ENCODE measurements at regions not wholly inside any gene's neighbourhood (a gene's known extent, or its start where the extent isn't known, plus 50 kb on each side); places are given as distances from the start of the nearest gene placed in this dataset.

- Histone ChIP-seq H2AFZ (ENCODE audit: low read length, unreplicated experiment) (no peak overlapping the region), H3K27me3 (ENCODE audit: insufficient read depth, low read length) (no peaks in the 10 kb centered on the region), H3K4me1 (ENCODE audit: control insufficient read depth, insufficient read depth, low read length, unreplicated experiment) (no peaks in the 10 kb centered on the region), H3K36me3 (ENCODE audit: insufficient read depth, low read length) (no peaks in the 10 kb centered on the region), H3K27ac (ENCODE audit: low read depth, low read length) (no peak overlapping the region), H3K4me3 (ENCODE audit: low read depth, low read length) (no peak overlapping the region), H3K79me2 (ENCODE audit: control insufficient read depth, insufficient read depth, low read length, unreplicated experiment) (no peaks in the 10 kb centered on the region)
Measured at GRCh38 chr3:67297715-67298475, 299.8 kb downstream of the KBTBD8 start.

DNA sequence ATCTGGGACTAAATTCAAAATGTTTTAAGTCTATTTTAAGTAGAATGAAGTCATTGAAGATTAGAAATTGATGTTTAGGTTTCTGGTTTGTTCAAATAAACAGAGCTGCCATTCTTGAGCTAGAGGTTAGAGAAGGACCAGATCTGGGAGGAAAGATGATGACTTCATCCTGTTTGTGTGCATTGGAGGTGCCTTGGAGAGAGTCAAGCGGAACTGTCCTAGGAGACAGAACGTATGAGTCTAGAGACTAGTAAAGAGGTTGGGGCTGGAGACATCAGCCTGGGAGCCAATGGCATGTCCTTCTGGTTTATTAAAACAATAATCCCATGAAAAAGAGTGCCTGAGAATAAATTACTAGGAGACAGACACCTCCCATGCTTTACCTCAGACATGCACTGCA is 303.4 kb downstream of the KBTBD8 start:
- no peak overlapping the region for H3K4me3 ChIP-seq (ENCODE audit: low read depth, low read length)
- no peaks in the 10 kb centered on the region for H3K4me1 ChIP-seq (ENCODE audit: control insufficient read depth, insufficient read depth, low read length, unreplicated experiment)
- no peaks in the 10 kb centered on the region for H3K79me2 ChIP-seq (ENCODE audit: control insufficient read depth, insufficient read depth, low read length, unreplicated experiment)
- H3K27me3 ChIP-seq (ENCODE audit: insufficient read depth, low read length): no peaks in the 10 kb centered on the region
- H3K27ac ChIP-seq (ENCODE audit: low read depth, low read length): no peak overlapping the region
- no peaks in the 10 kb centered on the region for H3K36me3 ChIP-seq (ENCODE audit: insufficient read depth, low read length)
- no peak overlapping the region for H2AFZ ChIP-seq (ENCODE audit: low read length, unreplicated experiment)

- H3K36me3 ChIP-seq (ENCODE audit: insufficient read depth, low read length): no peaks in the 10 kb centered on the region
Measured at GRCh38 chr3:67302489-67302888, 304.4 kb downstream of the KBTBD8 start.

DNA sequence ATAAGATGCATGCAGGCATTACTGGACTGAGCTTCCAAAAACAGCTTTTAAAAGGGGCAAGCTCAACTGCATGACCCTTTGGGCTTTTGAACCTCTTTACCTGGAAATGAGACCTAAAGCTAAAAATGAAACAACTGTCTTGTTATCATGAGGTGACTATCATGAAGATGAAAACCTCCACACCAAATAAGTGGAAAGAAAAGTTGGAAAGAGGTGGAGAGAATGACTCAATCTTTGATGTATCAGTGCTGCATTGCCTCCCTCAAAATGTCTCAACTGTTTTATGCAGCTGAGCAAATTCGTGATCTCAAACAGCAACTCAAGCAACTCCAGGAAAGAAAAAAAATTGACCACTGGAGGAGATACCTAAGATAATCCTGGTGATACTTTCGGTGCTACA is 307.1 kb downstream of the KBTBD8 start:
- Histone ChIP-seq H2AFZ (ENCODE audit: low read length, unreplicated experiment) (no peak overlapping the region), H3K27ac (ENCODE audit: low read depth, low read length) (no peak overlapping the region), H3K4me1 (ENCODE audit: control insufficient read depth, insufficient read depth, low read length, unreplicated experiment) (no peaks in the 10 kb centered on the region), H3K79me2 (ENCODE audit: control insufficient read depth, insufficient read depth, low read length, unreplicated experiment) (no peaks in the 10 kb centered on the region), H3K36me3 (ENCODE audit: insufficient read depth, low read length) (no peaks in the 10 kb centered on the region), H3K27me3 (ENCODE audit: insufficient read depth, low read length) (no peaks in the 10 kb centered on the region), H3K4me3 (ENCODE audit: low read depth, low read length) (no peak overlapping the region)

More at GRCh38 chr3:67302489-67302888, 304.4 kb downstream of the KBTBD8 start:
- no peak overlapping the region for H3K27ac ChIP-seq (ENCODE audit: low read depth, low read length)
- H3K27me3 ChIP-seq (ENCODE audit: insufficient read depth, low read length): no peaks in the 10 kb centered on the region
- H3K4me3 ChIP-seq (ENCODE audit: low read depth, low read length): no peak overlapping the region
- no peak overlapping the region for H2AFZ ChIP-seq (ENCODE audit: low read length, unreplicated experiment)
- no peaks in the 10 kb centered on the region for H3K79me2 ChIP-seq (ENCODE audit: control insufficient read depth, insufficient read depth, low read length, unreplicated experiment)
- no peaks in the 10 kb centered on the region for H3K4me1 ChIP-seq (ENCODE audit: control insufficient read depth, insufficient read depth, low read length, unreplicated experiment)

- Histone ChIP-seq H3K27me3 (ENCODE audit: insufficient read depth, low read length) (no peaks in the 10 kb centered on the region), H3K79me2 (ENCODE audit: control insufficient read depth, insufficient read depth, low read length, unreplicated experiment) (no peaks in the 10 kb centered on the region), H3K4me1 (ENCODE audit: control insufficient read depth, insufficient read depth, low read length, unreplicated experiment) (no peaks in the 10 kb centered on the region), H2AFZ (ENCODE audit: low read length, unreplicated experiment) (no peak overlapping the region), H3K27ac (ENCODE audit: low read depth, low read length) (no peak overlapping the region), H3K4me3 (ENCODE audit: low read depth, low read length) (no peak overlapping the region), H3K36me3 (ENCODE audit: insufficient read depth, low read length) (no peaks in the 10 kb centered on the region)
Measured at GRCh38 chr3:67305922-67306321, 307.8 kb downstream of the KBTBD8 start.

DNA sequence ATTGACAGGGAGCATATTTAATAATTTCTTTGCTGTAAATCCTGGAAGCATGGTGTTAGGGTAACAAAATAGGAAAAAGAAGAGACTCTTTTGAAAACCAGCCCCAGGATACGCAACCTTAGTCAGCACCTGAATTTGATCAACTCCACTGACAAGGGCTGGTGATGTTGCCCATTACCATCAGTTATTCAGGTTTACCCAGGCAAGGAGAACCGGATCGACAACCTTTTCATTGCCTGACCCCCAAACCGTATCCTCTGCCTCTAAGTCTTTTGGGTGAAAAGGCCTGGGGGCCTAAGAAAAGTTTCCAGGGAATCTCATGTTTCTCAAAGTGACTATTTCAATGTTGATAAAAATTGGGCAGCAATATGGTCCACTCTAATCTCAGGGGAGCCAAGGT is 313.3 kb downstream of the KBTBD8 start:
- H3K27ac ChIP-seq (ENCODE audit: low read depth, low read length): no peak overlapping the region
- H2AFZ ChIP-seq (ENCODE audit: low read length, unreplicated experiment): no peak overlapping the region
- H3K79me2 ChIP-seq (ENCODE audit: control insufficient read depth, insufficient read depth, low read length, unreplicated experiment): no peaks in the 10 kb centered on the region
- H3K27me3 ChIP-seq (ENCODE audit: insufficient read depth, low read length): peaks cover 14% of the 10 kb centered on the region; the same call in 1 of the 2 replicates
- H3K4me3 ChIP-seq (ENCODE audit: low read depth, low read length): no peak overlapping the region
- H3K4me1 ChIP-seq (ENCODE audit: control insufficient read depth, insufficient read depth, low read length, unreplicated experiment): no peaks in the 10 kb centered on the region
- H3K36me3 ChIP-seq (ENCODE audit: insufficient read depth, low read length): no peaks in the 10 kb centered on the region

DNA sequence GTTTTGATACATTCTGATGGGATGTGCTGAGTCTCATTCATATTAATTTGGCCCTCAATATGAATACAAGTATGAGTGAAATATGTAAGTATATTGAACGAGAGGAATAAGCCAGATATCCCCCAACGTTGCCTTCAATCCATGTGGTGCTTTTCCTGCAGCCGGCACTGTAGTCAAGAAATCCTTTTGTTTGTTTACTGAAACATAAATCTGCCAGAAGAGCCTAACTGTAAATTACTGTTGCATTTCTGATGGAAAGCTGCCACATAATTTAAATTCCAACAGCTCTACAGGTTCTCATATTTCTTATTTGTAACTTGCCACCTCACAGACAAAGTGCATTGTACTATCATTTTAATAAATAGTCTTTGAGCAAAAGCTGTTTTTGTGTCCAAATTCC is 314.0 kb downstream of the KBTBD8 start:
- Histone ChIP-seq H3K27ac (ENCODE audit: low read depth, low read length) (no peak overlapping the region), H3K27me3 (ENCODE audit: insufficient read depth, low read length) (peaks cover 14% of the 10 kb centered on the region; the same call in 1 of the 2 replicates), H3K36me3 (ENCODE audit: insufficient read depth, low read length) (no peaks in the 10 kb centered on the region), H3K4me1 (ENCODE audit: control insufficient read depth, insufficient read depth, low read length, unreplicated experiment) (no peaks in the 10 kb centered on the region), H3K79me2 (ENCODE audit: control insufficient read depth, insufficient read depth, low read length, unreplicated experiment) (no peaks in the 10 kb centered on the region), H3K4me3 (ENCODE audit: low read depth, low read length) (no peak overlapping the region), H2AFZ (ENCODE audit: low read length, unreplicated experiment) (no peak overlapping the region)

DNA sequence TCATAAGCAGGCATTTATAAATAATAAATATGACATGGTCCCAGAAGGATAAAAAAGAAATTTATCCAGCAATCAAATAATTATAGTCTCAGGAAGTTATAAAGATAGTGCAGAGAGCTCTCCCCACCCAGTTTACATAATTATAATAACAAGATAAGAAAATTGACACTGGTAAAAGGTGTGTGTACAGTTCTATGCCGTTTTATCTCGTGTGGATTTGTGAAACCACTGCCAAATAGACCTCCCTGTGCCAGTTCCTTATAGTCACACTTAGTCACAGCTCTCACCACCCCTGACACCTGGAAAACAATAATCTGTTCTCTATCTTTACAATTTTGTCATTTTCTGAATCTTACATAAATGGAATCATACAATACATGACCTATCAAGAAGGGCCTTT is 320.1 kb downstream of the KBTBD8 start:
- no peaks in the 10 kb centered on the region for H3K79me2 ChIP-seq (ENCODE audit: control insufficient read depth, insufficient read depth, low read length, unreplicated experiment)
- H3K27me3 ChIP-seq (ENCODE audit: insufficient read depth, low read length): peaks cover 4% of the 10 kb centered on the region; the same call in 1 of the 2 replicates
- H3K36me3 ChIP-seq (ENCODE audit: insufficient read depth, low read length): no peaks in the 10 kb centered on the region
- no peak overlapping the region for H2AFZ ChIP-seq (ENCODE audit: low read length, unreplicated experiment)
- H3K4me3 ChIP-seq (ENCODE audit: low read depth, low read length): no peak overlapping the region
- no peak overlapping the region for H3K27ac ChIP-seq (ENCODE audit: low read depth, low read length)
- no peaks in the 10 kb centered on the region for H3K4me1 ChIP-seq (ENCODE audit: control insufficient read depth, insufficient read depth, low read length, unreplicated experiment)

GRCh38 chr3:67324554-67324953 is 326.4 kb downstream of the KBTBD8 start:
- Histone ChIP-seq H3K79me2 (ENCODE audit: control insufficient read depth, insufficient read depth, low read length, unreplicated experiment) (no peaks in the 10 kb centered on the region), H3K36me3 (ENCODE audit: insufficient read depth, low read length) (no peaks in the 10 kb centered on the region), H3K4me3 (ENCODE audit: low read depth, low read length) (no peak overlapping the region), H3K27ac (ENCODE audit: low read depth, low read length) (no peak overlapping the region), H3K4me1 (ENCODE audit: control insufficient read depth, insufficient read depth, low read length, unreplicated experiment) (no peaks in the 10 kb centered on the region), H2AFZ (ENCODE audit: low read length, unreplicated experiment) (no peak overlapping the region), H3K27me3 (ENCODE audit: insufficient read depth, low read length) (no peaks in the 10 kb centered on the region)

All from ACC112 (cell line).